ENCODE measurements at regions not wholly inside any gene's neighbourhood (a gene's known extent, or its start where the extent isn't known, plus 50 kb on each side); places are given as distances from the start of the nearest gene placed in this dataset.

GRCh38 chr1:56150441-56151215, 428.7 kb downstream of the PLPP3 start:
- TF ChIP-seq CTCF (IDR thresholded peaks at IDR 0.05) (no peak), POLR2A (IDR thresholded peaks at IDR 0.05) (no peak)

All from lower leg skin (tissue), 3 donors.